B cell (primary cell): ENCODE measurements at regions not wholly inside any gene's neighbourhood (a gene's known extent, or its start where the extent isn't known, plus 50 kb on each side); places are given as distances from the start of the nearest gene placed in this dataset.

Experiments used
- EZH2 ChIP-seq: IDR thresholded peaks from 2 replicates; pipeline ENCODE4 v1.6.1; 2012; ENCODE audit warnings: borderline replicate concordance, low read depth, mild to moderate bottlenecking, moderate library complexity, low read length; ENCODE audit not compliant: insufficient read depth, poor library complexity, severe bottlenecking
- TF ChIP-seq, protein P1 (sequence below): fragments of 200-600 bp; IDR thresholded peaks from one replicate; pipeline ENCODE4 v1.8.0; 2022; ENCODE audit warnings: antibody characterized with exemption, mild to moderate bottlenecking

- TF ChIP-seq, protein P1, sequence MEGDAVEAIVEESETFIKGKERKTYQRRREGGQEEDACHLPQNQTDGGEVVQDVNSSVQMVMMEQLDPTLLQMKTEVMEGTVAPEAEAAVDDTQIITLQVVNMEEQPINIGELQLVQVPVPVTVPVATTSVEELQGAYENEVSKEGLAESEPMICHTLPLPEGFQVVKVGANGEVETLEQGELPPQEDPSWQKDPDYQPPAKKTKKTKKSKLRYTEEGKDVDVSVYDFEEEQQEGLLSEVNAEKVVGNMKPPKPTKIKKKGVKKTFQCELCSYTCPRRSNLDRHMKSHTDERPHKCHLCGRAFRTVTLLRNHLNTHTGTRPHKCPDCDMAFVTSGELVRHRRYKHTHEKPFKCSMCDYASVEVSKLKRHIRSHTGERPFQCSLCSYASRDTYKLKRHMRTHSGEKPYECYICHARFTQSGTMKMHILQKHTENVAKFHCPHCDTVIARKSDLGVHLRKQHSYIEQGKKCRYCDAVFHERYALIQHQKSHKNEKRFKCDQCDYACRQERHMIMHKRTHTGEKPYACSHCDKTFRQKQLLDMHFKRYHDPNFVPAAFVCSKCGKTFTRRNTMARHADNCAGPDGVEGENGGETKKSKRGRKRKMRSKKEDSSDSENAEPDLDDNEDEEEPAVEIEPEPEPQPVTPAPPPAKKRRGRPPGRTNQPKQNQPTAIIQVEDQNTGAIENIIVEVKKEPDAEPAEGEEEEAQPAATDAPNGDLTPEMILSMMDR: no peak
- no peak for TF ChIP-seq EZH2
Observed at GRCh38 chr10:24000271-24000813, 208.6 kb upstream of the KIAA1217 start.
